Ishikawa (cell line): ENCODE measurements at regions not wholly inside any gene's neighbourhood (a gene's known extent, or its start where the extent isn't known, plus 50 kb on each side); places are given as distances from the start of the nearest gene placed in this dataset.

Experiments
- CEBPB ChIP-seq: IDR thresholded peaks from 2 replicates; pipeline ENCODE4 v1.6.1; 2012
- CREB1 ChIP-seq: IDR thresholded peaks from 2 replicates; pipeline ENCODE4 v1.6.1; 2012; ENCODE audit warnings: low read depth
- EGR1 ChIP-seq: IDR thresholded peaks from 2 replicates; pipeline ENCODE4 v1.6.1; 2012
- EP300 ChIP-seq: IDR thresholded peaks from 2 replicates; pipeline ENCODE4 v1.6.1; 2012; ENCODE audit warnings: borderline replicate concordance
- FOXM1 ChIP-seq: IDR thresholded peaks from 2 replicates; pipeline ENCODE4 v1.6.1; 2012; ENCODE audit warnings: low read depth, borderline replicate concordance
- MAX ChIP-seq: IDR thresholded peaks from 2 replicates; pipeline ENCODE4 v1.6.1; 2012
- NFIC ChIP-seq: IDR thresholded peaks from 2 replicates; pipeline ENCODE4 v1.6.1; 2012
- RAD21 ChIP-seq: IDR thresholded peaks from 2 replicates; pipeline ENCODE4 v1.6.1; 2012; ENCODE audit warnings: low read depth
- REST ChIP-seq: IDR thresholded peaks from 2 replicates; pipeline ENCODE4 v1.6.1; 2012; ENCODE audit warnings: low read depth, mild to moderate bottlenecking
- TAF1 ChIP-seq: IDR thresholded peaks from 2 replicates; pipeline ENCODE4 v1.6.1; 2012; ENCODE audit warnings: low read depth, mild to moderate bottlenecking
- TCF12 ChIP-seq: IDR thresholded peaks from 2 replicates; pipeline ENCODE4 v1.6.1; 2012; ENCODE audit warnings: low read depth
- TEAD4 ChIP-seq: IDR thresholded peaks from 2 replicates; pipeline ENCODE4 v1.6.1; 2012
- USF1 ChIP-seq: IDR thresholded peaks from 2 replicates; pipeline ENCODE4 v1.6.1; 2012
- YY1 ChIP-seq: IDR thresholded peaks from 2 replicates; pipeline ENCODE4 v1.6.1; 2012; ENCODE audit warnings: low read depth
- ZBTB7A ChIP-seq: IDR thresholded peaks from 2 replicates; pipeline ENCODE4 v1.6.1; 2012; ENCODE audit warnings: low read depth

GRCh38 chr12:96141216-96141912, 52.8 kb upstream of the ELK3 start:
- TF ChIP-seq RAD21 = no peak

GRCh38 chr12:96143392-96143791, 50.8 kb upstream of the ELK3 start:
- TF ChIP-seq MAX (no peak), TAF1 (no peak), REST (no peak), NFIC (no peak), TCF12 (no peak), FOXM1 (no peak), ZBTB7A (no peak), RAD21 (no peak), YY1 (no peak)

- TF ChIP-seq YY1 = no peak
- TF ChIP-seq CREB1 = no peak
- no peak for TF ChIP-seq RAD21
- no peak for TF ChIP-seq TEAD4
- no peak for TF ChIP-seq MAX
- TF ChIP-seq USF1 = no peak
- TF ChIP-seq TAF1 = no peak
- no peak for TF ChIP-seq EGR1
- no peak for TF ChIP-seq FOXM1
- no peak for TF ChIP-seq ZBTB7A
- no peak for TF ChIP-seq NFIC
- TF ChIP-seq TCF12 = no peak
- TF ChIP-seq EP300 = no peak
- no peak for TF ChIP-seq REST
- no peak for TF ChIP-seq CEBPB
Observed at GRCh38 chr12:96143827-96144565, 50.2 kb upstream of the ELK3 start.
